ENCODE measurements at regions not wholly inside any gene's neighbourhood (a gene's known extent, or its start where the extent isn't known, plus 50 kb on each side); places are given as distances from the start of the nearest gene placed in this dataset.

DNA sequence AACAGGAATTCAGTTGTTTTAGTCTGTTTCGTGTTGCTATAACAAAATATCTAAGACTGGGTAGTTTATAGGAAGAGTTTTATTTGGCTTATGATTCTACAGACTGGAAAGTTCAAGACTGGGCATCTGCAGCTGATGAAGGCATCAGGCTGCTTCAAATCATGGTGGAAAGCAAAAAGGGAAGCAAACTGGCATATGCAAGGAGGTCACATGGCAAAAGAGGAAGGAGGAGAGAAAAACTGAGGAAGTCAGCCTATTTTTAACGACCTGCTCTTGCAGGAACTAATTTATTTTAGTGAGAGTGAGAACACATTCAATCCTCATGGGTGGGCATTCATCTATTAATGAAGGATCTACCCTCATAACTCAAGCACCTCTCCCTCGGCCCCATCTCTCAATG is 363.1 kb upstream of the HS3ST1 start:
- TF ChIP-seq, protein P1, sequence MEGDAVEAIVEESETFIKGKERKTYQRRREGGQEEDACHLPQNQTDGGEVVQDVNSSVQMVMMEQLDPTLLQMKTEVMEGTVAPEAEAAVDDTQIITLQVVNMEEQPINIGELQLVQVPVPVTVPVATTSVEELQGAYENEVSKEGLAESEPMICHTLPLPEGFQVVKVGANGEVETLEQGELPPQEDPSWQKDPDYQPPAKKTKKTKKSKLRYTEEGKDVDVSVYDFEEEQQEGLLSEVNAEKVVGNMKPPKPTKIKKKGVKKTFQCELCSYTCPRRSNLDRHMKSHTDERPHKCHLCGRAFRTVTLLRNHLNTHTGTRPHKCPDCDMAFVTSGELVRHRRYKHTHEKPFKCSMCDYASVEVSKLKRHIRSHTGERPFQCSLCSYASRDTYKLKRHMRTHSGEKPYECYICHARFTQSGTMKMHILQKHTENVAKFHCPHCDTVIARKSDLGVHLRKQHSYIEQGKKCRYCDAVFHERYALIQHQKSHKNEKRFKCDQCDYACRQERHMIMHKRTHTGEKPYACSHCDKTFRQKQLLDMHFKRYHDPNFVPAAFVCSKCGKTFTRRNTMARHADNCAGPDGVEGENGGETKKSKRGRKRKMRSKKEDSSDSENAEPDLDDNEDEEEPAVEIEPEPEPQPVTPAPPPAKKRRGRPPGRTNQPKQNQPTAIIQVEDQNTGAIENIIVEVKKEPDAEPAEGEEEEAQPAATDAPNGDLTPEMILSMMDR (IDR thresholded peaks at IDR 0.05): no peak
- no peak for TF ChIP-seq ZFX (IDR thresholded peaks at IDR 0.05; ENCODE audit: borderline replicate concordance)
